ENCODE measurements at regions not wholly inside any gene's neighbourhood (a gene's known extent, or its start where the extent isn't known, plus 50 kb on each side); places are given as distances from the start of the nearest gene placed in this dataset.

GRCh38 chr7:18202315-18203045 is 174.8 kb upstream of the PRPS1L1 start:
- H3K36me3 ChIP-seq = no peaks in the 10 kb centered on the region
- peaks cover 5% of the 10 kb centered on the region for H3K4me1 ChIP-seq
- intact Hi-C loops (cut with DNase I) = no loop called here
- H3K27ac ChIP-seq = no peak overlapping the region
- TF ChIP-seq POLR2A (IDR thresholded peaks at IDR 0.05) (no peak), CTCF (IDR thresholded peaks at IDR 0.05) (no peak), POLR2AphosphoS5 (IDR thresholded peaks at IDR 0.05; ENCODE audit: insufficient read depth in 1 of 2, low read depth in 1 of 2) (no peak)
- H3K9me3 ChIP-seq = no peaks in the 10 kb centered on the region
- H3K4me3 ChIP-seq = no peak overlapping the region
- DNase-seq (ENCODE audit: extremely low spot score in 2 of 2) = no peak
- H3K27me3 ChIP-seq = no peaks in the 10 kb centered on the region

DNA sequence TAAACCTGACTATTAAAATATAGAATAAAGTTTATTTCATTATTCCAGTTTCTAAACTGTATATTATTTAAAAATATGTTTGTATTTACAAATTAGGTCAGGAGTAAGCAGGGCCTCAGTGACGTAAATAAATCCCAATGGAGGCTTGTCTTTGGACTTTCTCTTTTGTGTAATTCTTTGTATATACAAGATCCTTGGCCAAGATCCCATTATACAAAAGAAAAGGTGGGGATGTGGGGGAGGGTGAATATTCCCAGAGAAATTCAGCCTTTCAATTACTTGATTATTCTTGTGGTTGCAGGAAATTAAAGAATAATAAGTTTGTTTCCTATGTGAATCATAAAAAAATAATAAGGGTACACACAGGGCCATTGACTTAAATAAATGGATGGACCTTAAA is 178.7 kb upstream of the PRPS1L1 start:
- Histone ChIP-seq H3K36me3 (no peaks in the 10 kb centered on the region), H3K9me3 (no peaks in the 10 kb centered on the region), H3K27me3 (no peaks in the 10 kb centered on the region), H3K4me3 (no peak overlapping the region), H3K27ac (no peak overlapping the region), H3K4me1 (peaks cover 5% of the 10 kb centered on the region)
- intact Hi-C loops (cut with DNase I) = no loop called here
- TF ChIP-seq POLR2AphosphoS5 (IDR thresholded peaks at IDR 0.05; ENCODE audit: insufficient read depth in 1 of 2, low read depth in 1 of 2) (no peak), POLR2A (IDR thresholded peaks at IDR 0.05) (no peak), CTCF (IDR thresholded peaks at IDR 0.05) (no peak)
- DNase-seq (ENCODE audit: extremely low spot score in 2 of 2) = no peak

- H3K27ac ChIP-seq = no peak overlapping the region
- no peaks in the 10 kb centered on the region for H3K4me1 ChIP-seq
- H3K9me3 ChIP-seq = no peaks in the 10 kb centered on the region
- no peak for DNase-seq (ENCODE audit: extremely low spot score in 2 of 2)
- TF ChIP-seq CTCF (IDR thresholded peaks at IDR 0.05) = no peak
- no peak for TF ChIP-seq POLR2A (IDR thresholded peaks at IDR 0.05)
- no peak for TF ChIP-seq POLR2AphosphoS5 (IDR thresholded peaks at IDR 0.05; ENCODE audit: insufficient read depth in 1 of 2, low read depth in 1 of 2)
- no peaks in the 10 kb centered on the region for H3K27me3 ChIP-seq
- no peak overlapping the region for H3K4me3 ChIP-seq
- no peaks in the 10 kb centered on the region for H3K36me3 ChIP-seq
- intact Hi-C loops (cut with DNase I) = no loop called here
Observed at GRCh38 chr7:18208921-18209320, 181.3 kb upstream of the PRPS1L1 start.

GRCh38 chr7:18210377-18210776 is 182.7 kb upstream of the PRPS1L1 start:
- H3K27me3 ChIP-seq = no peaks in the 10 kb centered on the region
- no peak overlapping the region for H3K27ac ChIP-seq
- no peaks in the 10 kb centered on the region for H3K9me3 ChIP-seq
- no peaks in the 10 kb centered on the region for H3K36me3 ChIP-seq
- intact Hi-C loops (cut with DNase I) = no loop called here
- no peaks in the 10 kb centered on the region for H3K4me1 ChIP-seq
- TF ChIP-seq CTCF (IDR thresholded peaks at IDR 0.05) (no peak), POLR2AphosphoS5 (IDR thresholded peaks at IDR 0.05; ENCODE audit: insufficient read depth in 1 of 2, low read depth in 1 of 2) (no peak), POLR2A (IDR thresholded peaks at IDR 0.05) (no peak)
- no peak for DNase-seq (ENCODE audit: extremely low spot score in 2 of 2)
- no peak overlapping the region for H3K4me3 ChIP-seq

- Histone ChIP-seq H3K9me3 (no peaks in the 10 kb centered on the region), H3K4me1 (no peaks in the 10 kb centered on the region), H3K27me3 (no peaks in the 10 kb centered on the region), H3K27ac (no peak overlapping the region), H3K36me3 (no peaks in the 10 kb centered on the region), H3K4me3 (no peak overlapping the region)
- no peak for DNase-seq (ENCODE audit: extremely low spot score in 2 of 2)
- intact Hi-C loops (cut with DNase I) = no loop called here
- TF ChIP-seq POLR2A (IDR thresholded peaks at IDR 0.05) (no peak), CTCF (IDR thresholded peaks at IDR 0.05) (no peak), POLR2AphosphoS5 (IDR thresholded peaks at IDR 0.05; ENCODE audit: insufficient read depth in 1 of 2, low read depth in 1 of 2) (no peak)
Observed at GRCh38 chr7:18210788-18211187, 183.1 kb upstream of the PRPS1L1 start.
